Liver (tissue), 8 donors: ENCODE measurements at regions not wholly inside any gene's neighbourhood (a gene's known extent, or its start where the extent isn't known, plus 50 kb on each side); places are given as distances from the start of the nearest gene placed in this dataset.

Experiments used
- DNase-seq: peaks from one replicate; pipeline ENCODE4 v3.0.0-alpha.2; 2017; ENCODE audit warnings: low spot score
- H3K27ac ChIP-seq, 2 donors: one replicate each; pipeline ENCODE4 v1.7.0; 2013; ENCODE audit warnings: inconsistent platforms in 2 of 2, low read length in 2 of 2, control low read depth in 1 of 2, low read depth in 1 of 2, mild to moderate bottlenecking in 1 of 2
- H3K27me3 ChIP-seq, 4 donors: one replicate each; pipeline versions ENCODE4 v1.6.1 to v1.7.0; 2013; ENCODE audit warnings: low read length in 3 of 4, inconsistent platforms in 1 of 4, mild to moderate bottlenecking in 1 of 4, moderate library complexity in 1 of 4; ENCODE audit not compliant: control insufficient read depth in 4 of 4, insufficient read depth in 4 of 4
- H3K36me3 ChIP-seq, 4 donors: one replicate each; pipeline versions ENCODE4 v1.6.1 to v1.7.0; 2013; ENCODE audit warnings: low read length in 3 of 4, mild to moderate bottlenecking in 3 of 4, low read depth in 1 of 4, moderate library complexity in 1 of 4; ENCODE audit not compliant: control insufficient read depth in 4 of 4, insufficient read depth in 3 of 4
- H3K4me1 ChIP-seq, 4 donors: one replicate each; pipeline versions ENCODE4 v1.6.1 to v1.7.0; 2013; ENCODE audit warnings: low read length in 3 of 4, mild to moderate bottlenecking in 3 of 4, moderate library complexity in 1 of 4; ENCODE audit not compliant: control insufficient read depth in 4 of 4, insufficient read depth in 4 of 4
- H3K4me3 ChIP-seq, 3 donors: one replicate each; pipeline versions ENCODE4 v1.6.1 to v1.7.0; 2013; ENCODE audit warnings: low read length in 3 of 3, control low read depth in 1 of 3, low read depth in 1 of 3, mild to moderate bottlenecking in 1 of 3
- H3K9ac ChIP-seq, 2 donors: one replicate each; pipeline ENCODE4 v1.7.0; 2013; ENCODE audit warnings: low read length in 2 of 2, mild to moderate bottlenecking in 2 of 2, moderate library complexity in 2 of 2, control low read depth in 1 of 2, low read depth in 1 of 2
- H3K9me3 ChIP-seq, 4 donors: one replicate each; pipeline versions ENCODE4 v1.6.1 to v1.7.0; 2013; ENCODE audit warnings: low read length in 3 of 4; ENCODE audit not compliant: control insufficient read depth in 4 of 4
- EGR1 ChIP-seq, 2 donors: IDR thresholded peaks; 2 replicates each; pipeline ENCODE4 v1.6.1; 2016 to 2018; ENCODE audit warnings: antibody characterized with exemption in 2 of 2, low read depth in 2 of 2
- FOXA1 ChIP-seq: IDR thresholded peaks from 2 replicates; pipeline ENCODE4 v1.6.1; 2016; ENCODE audit warnings: antibody characterized with exemption
- FOXA2 ChIP-seq: IDR thresholded peaks from 2 replicates; pipeline ENCODE4 v1.6.1; 2016; ENCODE audit warnings: antibody characterized with exemption
- GABPA ChIP-seq, 2 donors: IDR thresholded peaks in 1 of 2; conservative IDR thresholded peaks in 1 of 2; 2 replicates each; pipeline ENCODE4 v1.6.1; 2016; ENCODE audit warnings: antibody characterized with exemption in 2 of 2, mild to moderate bottlenecking in 1 of 2, moderate library complexity in 1 of 2
- HNF4A ChIP-seq, 2 donors: conservative IDR thresholded peaks; 2 replicates each; pipeline ENCODE4 v1.6.1; 2016; ENCODE audit warnings: antibody characterized with exemption in 2 of 2, mild to moderate bottlenecking in 2 of 2
- HNF4G ChIP-seq: IDR thresholded peaks from 2 replicates; pipeline ENCODE4 v1.6.1; 2016; ENCODE audit warnings: antibody characterized with exemption
- JUND ChIP-seq, 2 donors: IDR thresholded peaks; 2 replicates each; pipeline ENCODE4 v1.6.1; 2016; ENCODE audit warnings: antibody characterized with exemption in 2 of 2
- MAX ChIP-seq: IDR thresholded peaks from 2 replicates; pipeline ENCODE4 v1.6.1; 2016; ENCODE audit warnings: antibody characterized with exemption
- NR2F2 ChIP-seq: IDR thresholded peaks from 2 replicates; pipeline ENCODE4 v1.6.1; 2016; ENCODE audit warnings: antibody characterized with exemption
- RAD21 ChIP-seq, 2 donors: IDR thresholded peaks; 2 replicates each; pipeline ENCODE4 v1.6.1; 2016; ENCODE audit warnings: antibody characterized with exemption in 2 of 2, mild to moderate bottlenecking in 2 of 2
- REST ChIP-seq: IDR thresholded peaks from 2 replicates; pipeline ENCODE4 v1.6.1; 2016; ENCODE audit warnings: antibody characterized with exemption, mild to moderate bottlenecking
- RXRA ChIP-seq, 2 donors: IDR thresholded peaks; 2 replicates each; pipeline ENCODE4 v1.6.1; 2017 to 2018; ENCODE audit warnings: antibody characterized with exemption in 2 of 2, mild to moderate bottlenecking in 1 of 2
- SP1 ChIP-seq: IDR thresholded peaks from 2 replicates; pipeline ENCODE4 v1.6.1; 2018; ENCODE audit warnings: antibody characterized with exemption, mild to moderate bottlenecking
- TAF1 ChIP-seq: conservative IDR thresholded peaks from 2 replicates; pipeline ENCODE4 v1.6.1; 2016; ENCODE audit warnings: antibody characterized with exemption, mild to moderate bottlenecking
- YY1 ChIP-seq: IDR thresholded peaks from 2 replicates; pipeline ENCODE4 v1.6.1; 2016; ENCODE audit warnings: antibody characterized with exemption, mild to moderate bottlenecking
- WGBS: extraction: QIAGEN DNeasy Blood & Tissue Kit; methylation state at CpG from one replicate; pipeline ENCODE4 v1.1.7; 2013; 5-methylcytosine and 5-hydroxymethylcytosine counted together
- TF ChIP-seq, protein P1 (sequence below): IDR thresholded peaks from 2 replicates; pipeline ENCODE4 v1.6.1; 2016; ENCODE audit warnings: antibody characterized with exemption
- TF ChIP-seq, protein P2 (sequence below): fragments of 150-350 bp; IDR thresholded peaks from 2 replicates; pipeline ENCODE4 v1.5.1; 2017; ENCODE audit warnings: improper control_type of control experiment, low read depth, low read length; ENCODE audit not compliant: missing input control
- donor health status: healthy.
- donor health status: healthy.
- donor health status: healthy.
- donor health status: healthy.
- donor health status: healthy.

DNA sequence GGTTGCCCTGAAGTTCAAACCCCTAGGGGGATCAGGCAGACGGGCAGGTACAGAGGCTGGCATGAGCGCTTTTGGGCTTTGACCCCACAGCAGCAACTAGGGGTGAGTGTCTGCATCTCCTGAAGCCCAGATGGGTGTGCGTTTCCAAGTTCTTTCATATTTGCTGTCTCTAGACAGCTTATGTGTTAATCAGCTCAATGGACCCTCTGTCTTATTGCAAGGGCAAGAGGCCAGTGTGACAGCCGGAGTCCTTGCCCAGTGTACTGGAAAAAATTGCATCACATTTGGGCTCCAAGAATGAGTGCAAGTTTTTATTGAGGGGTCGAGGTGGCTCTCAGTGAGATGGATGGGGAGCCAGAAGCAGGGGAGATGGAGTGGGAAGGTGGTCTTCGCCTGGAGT is 1863.7 kb upstream of the RAG2 start:
- TF ChIP-seq EGR1 (IDR thresholded peaks at IDR 0.05; ENCODE audit: low read depth in 2 of 2): no peak
- TF ChIP-seq, protein P1, sequence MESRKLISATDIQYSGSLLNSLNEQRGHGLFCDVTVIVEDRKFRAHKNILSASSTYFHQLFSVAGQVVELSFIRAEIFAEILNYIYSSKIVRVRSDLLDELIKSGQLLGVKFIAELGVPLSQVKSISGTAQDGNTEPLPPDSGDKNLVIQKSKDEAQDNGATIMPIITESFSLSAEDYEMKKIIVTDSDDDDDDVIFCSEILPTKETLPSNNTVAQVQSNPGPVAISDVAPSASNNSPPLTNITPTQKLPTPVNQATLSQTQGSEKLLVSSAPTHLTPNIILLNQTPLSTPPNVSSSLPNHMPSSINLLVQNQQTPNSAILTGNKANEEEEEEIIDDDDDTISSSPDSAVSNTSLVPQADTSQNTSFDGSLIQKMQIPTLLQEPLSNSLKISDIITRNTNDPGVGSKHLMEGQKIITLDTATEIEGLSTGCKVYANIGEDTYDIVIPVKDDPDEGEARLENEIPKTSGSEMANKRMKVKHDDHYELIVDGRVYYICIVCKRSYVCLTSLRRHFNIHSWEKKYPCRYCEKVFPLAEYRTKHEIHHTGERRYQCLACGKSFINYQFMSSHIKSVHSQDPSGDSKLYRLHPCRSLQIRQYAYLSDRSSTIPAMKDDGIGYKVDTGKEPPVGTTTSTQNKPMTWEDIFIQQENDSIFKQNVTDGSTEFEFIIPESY: no peak
- TF ChIP-seq TAF1: no peak
- no peak for TF ChIP-seq HNF4G
- no peak for TF ChIP-seq RXRA (IDR thresholded peaks at IDR 0.05)
- TF ChIP-seq NR2F2: no peak
- TF ChIP-seq MAX: no peak
- no peak for TF ChIP-seq SP1
- Histone ChIP-seq H3K4me3 (no peak overlapping the region), H3K9me3 (no peaks in the 10 kb centered on the region), H3K4me1 (no peaks in the 10 kb centered on the region), H3K27ac (no peak overlapping the region), H3K27me3 (no peaks in the 10 kb centered on the region), H3K36me3 (no peaks in the 10 kb centered on the region), H3K9ac (no peak overlapping the region)
- 74% methylated on average over 6 of the region's 6 CpGs for WGBS
- DNase-seq: no peak

GRCh38 chr11:38460896-38461295 is 1862.9 kb upstream of the RAG2 start:
- TF ChIP-seq SP1 (no peak), YY1 (no peak), HNF4A (conservative IDR thresholded peaks at IDR 0.05) (no peak), MAX (no peak), RXRA (IDR thresholded peaks at IDR 0.05) (no peak), FOXA1 (no peak), JUND (IDR thresholded peaks at IDR 0.05) (no peak), FOXA2 (no peak), GABPA (IDR thresholded peaks at IDR 0.05 in 1 of 2, conservative IDR thresholded peaks at IDR 0.05 in 1 of 2) (no peak)
- Histone ChIP-seq H3K9me3 (no peaks in the 10 kb centered on the region), H3K9ac (no peak overlapping the region), H3K27me3 (no peaks in the 10 kb centered on the region), H3K36me3 (no peaks in the 10 kb centered on the region), H3K4me1 (no peaks in the 10 kb centered on the region), H3K4me3 (no peak overlapping the region), H3K27ac (no peak overlapping the region)
- 54% methylated on average over 2 of the region's 2 CpGs for WGBS
- no peak for DNase-seq

- no peak for DNase-seq
- Histone ChIP-seq H3K4me3 (no peak overlapping the region), H3K9me3 (no peaks in the 10 kb centered on the region), H3K9ac (no peak overlapping the region), H3K27me3 (no peaks in the 10 kb centered on the region), H3K4me1 (no peaks in the 10 kb centered on the region), H3K36me3 (no peaks in the 10 kb centered on the region), H3K27ac (no peak overlapping the region)
- WGBS: 68% methylated on average over 2 of the region's 2 CpGs
- TF ChIP-seq FOXA2: no peak
- TF ChIP-seq MAX: no peak
- TF ChIP-seq RXRA (IDR thresholded peaks at IDR 0.05): no peak
- TF ChIP-seq, protein P2, sequence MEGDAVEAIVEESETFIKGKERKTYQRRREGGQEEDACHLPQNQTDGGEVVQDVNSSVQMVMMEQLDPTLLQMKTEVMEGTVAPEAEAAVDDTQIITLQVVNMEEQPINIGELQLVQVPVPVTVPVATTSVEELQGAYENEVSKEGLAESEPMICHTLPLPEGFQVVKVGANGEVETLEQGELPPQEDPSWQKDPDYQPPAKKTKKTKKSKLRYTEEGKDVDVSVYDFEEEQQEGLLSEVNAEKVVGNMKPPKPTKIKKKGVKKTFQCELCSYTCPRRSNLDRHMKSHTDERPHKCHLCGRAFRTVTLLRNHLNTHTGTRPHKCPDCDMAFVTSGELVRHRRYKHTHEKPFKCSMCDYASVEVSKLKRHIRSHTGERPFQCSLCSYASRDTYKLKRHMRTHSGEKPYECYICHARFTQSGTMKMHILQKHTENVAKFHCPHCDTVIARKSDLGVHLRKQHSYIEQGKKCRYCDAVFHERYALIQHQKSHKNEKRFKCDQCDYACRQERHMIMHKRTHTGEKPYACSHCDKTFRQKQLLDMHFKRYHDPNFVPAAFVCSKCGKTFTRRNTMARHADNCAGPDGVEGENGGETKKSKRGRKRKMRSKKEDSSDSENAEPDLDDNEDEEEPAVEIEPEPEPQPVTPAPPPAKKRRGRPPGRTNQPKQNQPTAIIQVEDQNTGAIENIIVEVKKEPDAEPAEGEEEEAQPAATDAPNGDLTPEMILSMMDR: no peak
- TF ChIP-seq EGR1 (IDR thresholded peaks at IDR 0.05; ENCODE audit: low read depth in 2 of 2): no peak
- no peak for TF ChIP-seq FOXA1
- TF ChIP-seq RAD21 (IDR thresholded peaks at IDR 0.05): no peak
- TF ChIP-seq HNF4G: no peak
- no peak for TF ChIP-seq JUND (IDR thresholded peaks at IDR 0.05)
- no peak for TF ChIP-seq REST
- no peak for TF ChIP-seq SP1
- TF ChIP-seq NR2F2: no peak
- TF ChIP-seq, protein P1: no peak
These were observed 1862.4 kb upstream of the RAG2 start for GRCh38 chr11:38460429-38460828.
